D341Med (cell line): ENCODE measurements at regions not wholly inside any gene's neighbourhood (a gene's known extent, or its start where the extent isn't known, plus 50 kb on each side); places are given as distances from the start of the nearest gene placed in this dataset.
"Not testable (repeated sequence)": the region's sequence is repeated elsewhere in the genome, so short reads cannot be mapped to it uniquely, and the experiment has no call there.

Experiments used
- DNase-seq: peaks from one replicate; pipeline ENCODE4 v3.0.0; 2012; ENCODE audit warnings: low spot score

GRCh38 chr22:49697047-49697446 lies 130.6 kb downstream of the BRD1 start:
- no peak for DNase-seq

- DNase-seq = peak; percentile 13
These were observed 133.0 kb downstream of the BRD1 start for GRCh38 chr22:49694462-49695260.

- DNase-seq = peak; percentile 14
These were observed 133.8 kb downstream of the BRD1 start for GRCh38 chr22:49693848-49694247.

- DNase-seq = peak; percentile 12
These were observed 134.3 kb downstream of the BRD1 start for GRCh38 chr22:49693416-49693815.

GRCh38 chr22:49692499-49693225 lies 135.0 kb downstream of the BRD1 start:
- DNase-seq = peak; percentile 18

- no peak for DNase-seq
These were observed 136.4 kb downstream of the BRD1 start for GRCh38 chr22:49691256-49691655.

- peak; percentile 33 for DNase-seq
These were observed 137.2 kb downstream of the BRD1 start for GRCh38 chr22:49690454-49690853.

GRCh38 chr22:49689858-49690257 lies 137.8 kb downstream of the BRD1 start:
- peak; percentile 20 for DNase-seq

- DNase-seq = peak; percentile 8
These were observed 138.4 kb downstream of the BRD1 start for GRCh38 chr22:49689255-49689770.

GRCh38 chr22:49688516-49689254 lies 139.0 kb downstream of the BRD1 start:
- peak; percentile 20 for DNase-seq

- peak; percentile 27 for DNase-seq
These were observed 139.7 kb downstream of the BRD1 start for GRCh38 chr22:49687786-49688515.

GRCh38 chr22:49687333-49687732 lies 140.3 kb downstream of the BRD1 start:
- DNase-seq = peak; percentile 18

- DNase-seq = peak; percentile 21
These were observed 141.0 kb downstream of the BRD1 start for GRCh38 chr22:49686495-49687219.

- peak; percentile 29 for DNase-seq
These were observed 142.0 kb downstream of the BRD1 start for GRCh38 chr22:49685686-49686085.

GRCh38 chr22:49685116-49685515 lies 142.6 kb downstream of the BRD1 start:
- peak; percentile 8 for DNase-seq

GRCh38 chr22:49683032-49683431 lies 144.6 kb downstream of the BRD1 start:
- no peak for DNase-seq

GRCh38 chr22:49680819-49681218 lies 146.9 kb downstream of the BRD1 start:
- not testable (repeated sequence) for DNase-seq

GRCh38 chr22:49678842-49679170 lies 148.9 kb downstream of the BRD1 start:
- no peak for DNase-seq

GRCh38 chr22:49678137-49678841 lies 149.4 kb downstream of the BRD1 start:
- peak; percentile 16 for DNase-seq

- DNase-seq = peak; percentile 21
These were observed 150.2 kb downstream of the BRD1 start for GRCh38 chr22:49677495-49677889.
